ENCODE measurements at regions not wholly inside any gene's neighbourhood (a gene's known extent, or its start where the extent isn't known, plus 50 kb on each side); places are given as distances from the start of the nearest gene placed in this dataset.

DNA sequence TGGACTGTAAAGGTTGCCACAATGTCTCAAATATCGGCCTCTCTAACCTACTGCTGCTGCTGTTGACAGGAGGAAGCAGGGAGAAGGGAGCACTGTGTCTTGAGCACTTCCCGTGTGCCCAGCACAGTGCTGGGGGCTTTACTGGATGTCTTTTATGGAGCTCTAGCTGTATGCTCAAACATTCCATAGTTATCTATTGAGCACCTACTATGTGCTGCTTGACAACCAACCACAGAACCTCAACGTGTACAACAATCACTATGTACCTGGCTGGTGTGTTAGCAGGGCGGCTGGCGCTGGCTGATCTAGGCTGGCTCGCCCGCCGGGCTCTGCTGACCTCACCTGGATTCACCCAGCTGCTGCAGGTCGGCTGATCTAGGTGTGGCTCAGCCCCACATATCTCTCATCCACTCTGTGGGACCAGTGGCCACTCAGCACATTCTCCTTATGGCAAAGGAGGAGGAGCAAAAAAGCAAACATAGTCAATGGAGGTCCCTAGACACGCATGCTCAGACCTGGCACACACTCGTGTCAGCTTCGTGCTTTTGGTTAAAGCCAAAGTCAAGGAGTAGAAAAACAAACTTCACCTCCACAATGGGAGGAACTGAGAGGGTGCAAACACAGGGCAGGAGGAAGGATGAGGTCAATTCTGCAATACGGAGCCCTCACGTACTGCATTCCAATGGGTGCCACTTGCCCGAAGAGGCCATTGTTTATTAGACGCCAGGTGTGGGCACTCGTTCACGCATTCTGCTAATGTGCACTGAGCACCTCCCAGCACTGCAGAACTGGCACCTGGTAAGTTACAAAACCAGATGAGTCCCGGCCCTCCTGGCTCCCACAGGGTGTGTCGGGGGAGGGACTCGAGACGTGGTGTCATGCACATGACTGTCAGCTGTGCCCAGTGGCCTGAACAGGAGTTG is 147.2 kb downstream of the SCARB1 start:
- TF ChIP-seq JUND (IDR thresholded peaks at IDR 0.05; ENCODE audit: low read depth), result no peak
- DNase-seq (ENCODE audit: low read depth in 1 of 2, low spot score in 1 of 2), result no peak
- in situ Hi-C loops (cut with HindIII; ENCODE audit: low pct_unique_long_range_greater_than_20kb, low sequenced_read_pairs), result no loop called here

- in situ Hi-C loops (cut with HindIII; ENCODE audit: low pct_unique_long_range_greater_than_20kb, low sequenced_read_pairs), result no loop called here
- DNase-seq (ENCODE audit: low read depth in 1 of 2, low spot score in 1 of 2), result no peak
- no peak for TF ChIP-seq JUND (IDR thresholded peaks at IDR 0.05; ENCODE audit: low read depth)
Measured at GRCh38 chr12:124715121-124715990, 147.9 kb upstream of the NCOR2 start.

DNA sequence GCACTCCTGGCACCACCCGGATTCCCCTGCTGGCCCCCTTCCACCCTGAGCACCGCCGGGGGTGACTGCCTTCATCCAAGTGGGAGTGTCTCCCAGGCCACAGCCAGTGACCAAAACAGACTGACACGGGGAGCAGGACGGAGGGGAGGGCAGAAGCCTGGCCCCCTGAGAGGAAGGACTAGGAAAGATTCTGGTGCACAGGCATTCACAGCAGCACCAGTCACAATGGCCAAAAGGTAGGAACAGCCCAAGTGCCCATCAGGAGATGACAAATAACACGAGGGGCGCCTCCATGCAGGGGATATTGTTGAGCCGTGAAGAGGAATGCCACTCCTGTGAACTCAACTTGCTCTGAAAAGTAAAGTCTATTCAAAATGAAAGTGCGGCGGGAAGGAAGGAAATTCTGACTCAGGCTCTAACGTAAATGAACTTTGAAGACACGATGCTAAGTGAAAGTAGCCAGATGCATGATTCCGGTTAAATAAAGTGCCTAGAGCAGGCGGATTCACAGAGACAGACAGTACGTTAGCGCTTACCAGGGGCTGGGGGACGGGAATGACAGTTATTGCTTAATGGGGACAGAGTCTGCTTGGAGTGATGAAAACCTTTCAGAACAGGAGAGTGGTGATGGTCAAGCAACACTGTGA is 146.1 kb upstream of the NCOR2 start:
- DNase-seq (ENCODE audit: low read depth in 1 of 2, low spot score in 1 of 2), result no peak
- in situ Hi-C loops (cut with HindIII; ENCODE audit: low pct_unique_long_range_greater_than_20kb, low sequenced_read_pairs), result no loop called here
- no peak for TF ChIP-seq JUND (IDR thresholded peaks at IDR 0.05; ENCODE audit: low read depth)

GRCh38 chr12:124713041-124713435 is 145.6 kb upstream of the NCOR2 start:
- in situ Hi-C loops (cut with HindIII; ENCODE audit: low pct_unique_long_range_greater_than_20kb, low sequenced_read_pairs), result no loop called here
- TF ChIP-seq JUND (IDR thresholded peaks at IDR 0.05; ENCODE audit: low read depth), result no peak

GRCh38 chr12:124711344-124711743 is 143.9 kb upstream of the NCOR2 start:
- no peak for DNase-seq (ENCODE audit: low read depth in 1 of 2, low spot score in 1 of 2)
- no peak for TF ChIP-seq JUND (IDR thresholded peaks at IDR 0.05; ENCODE audit: low read depth)
- in situ Hi-C loops (cut with HindIII; ENCODE audit: low pct_unique_long_range_greater_than_20kb, low sequenced_read_pairs), result no loop called here

More at GRCh38 chr12:124713041-124713435, 145.6 kb upstream of the NCOR2 start:
- DNase-seq (ENCODE audit: low read depth in 1 of 2, low spot score in 1 of 2), result no peak

- no peak for TF ChIP-seq JUND (IDR thresholded peaks at IDR 0.05; ENCODE audit: low read depth)
- DNase-seq (ENCODE audit: low read depth in 1 of 2, low spot score in 1 of 2), result no peak
- in situ Hi-C loops (cut with HindIII; ENCODE audit: low pct_unique_long_range_greater_than_20kb, low sequenced_read_pairs), result no loop called here
Measured at GRCh38 chr12:124709722-124710687, 142.6 kb upstream of the NCOR2 start.

DNA sequence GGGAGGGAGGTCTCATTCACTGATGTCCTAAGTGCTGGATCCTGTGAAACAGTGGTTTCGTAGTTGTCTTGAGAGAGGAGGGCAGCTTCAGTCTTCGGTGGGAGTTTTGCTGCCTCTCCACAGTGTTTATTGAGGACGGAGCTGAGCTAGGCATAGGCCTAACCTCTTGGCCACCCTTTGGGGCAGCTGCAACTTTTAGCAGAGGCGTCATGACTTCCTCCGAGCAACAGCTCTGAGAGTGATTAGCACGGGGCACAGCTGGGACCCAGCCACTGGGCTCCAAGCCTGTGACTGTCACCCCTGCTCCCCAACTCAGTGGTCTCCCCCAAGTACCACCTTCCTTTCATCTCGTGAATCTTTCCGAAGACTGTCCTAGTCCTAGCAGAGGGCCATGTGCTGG is 139.9 kb upstream of the NCOR2 start:
- no peak for DNase-seq (ENCODE audit: low read depth in 1 of 2, low spot score in 1 of 2)
- in situ Hi-C loops (cut with HindIII; ENCODE audit: low pct_unique_long_range_greater_than_20kb, low sequenced_read_pairs), result no loop called here
- no peak for TF ChIP-seq JUND (IDR thresholded peaks at IDR 0.05; ENCODE audit: low read depth)

GRCh38 chr12:124706363-124706762 is 139.0 kb upstream of the NCOR2 start:
- in situ Hi-C loops (cut with HindIII; ENCODE audit: low pct_unique_long_range_greater_than_20kb, low sequenced_read_pairs), result no loop called here
- DNase-seq (ENCODE audit: low read depth in 1 of 2, low spot score in 1 of 2), result no peak
- TF ChIP-seq JUND (IDR thresholded peaks at IDR 0.05; ENCODE audit: low read depth), result no peak

DNA sequence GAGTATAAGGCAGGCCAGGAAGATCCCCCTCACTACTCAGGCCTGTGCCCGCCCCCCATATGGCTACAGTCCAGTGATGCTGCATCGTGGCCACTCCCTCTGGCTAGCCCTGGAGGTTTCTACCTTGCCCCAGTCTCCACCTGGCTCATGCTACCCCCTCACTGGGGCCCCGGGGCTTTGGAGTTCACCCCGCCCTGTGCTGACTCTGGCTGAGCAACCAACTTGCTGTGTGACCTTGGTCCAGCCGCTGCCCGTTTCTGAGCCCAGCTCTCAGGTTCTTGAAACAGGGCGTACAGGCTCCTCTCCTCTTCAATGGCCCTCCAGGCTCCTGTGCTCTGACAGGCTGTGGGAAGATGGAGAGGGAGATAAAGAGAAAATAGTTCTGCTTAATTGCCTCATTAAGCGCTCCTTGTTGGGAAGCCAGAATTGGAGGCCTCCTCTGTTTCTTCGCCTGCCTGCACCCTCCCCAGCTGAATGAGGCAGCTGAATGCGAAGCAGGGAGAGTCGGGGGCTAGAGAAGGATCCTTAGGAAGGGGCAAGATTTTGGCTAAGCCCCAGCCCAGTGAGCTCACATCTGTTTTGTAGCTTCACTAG is 138.2 kb upstream of the NCOR2 start:
- peak in 1 of 2 experiments; percentile 46 for DNase-seq (ENCODE audit: low read depth in 1 of 2, low spot score in 1 of 2)
- in situ Hi-C loops (cut with HindIII; ENCODE audit: low pct_unique_long_range_greater_than_20kb, low sequenced_read_pairs), result no loop called here
- no peak for TF ChIP-seq JUND (IDR thresholded peaks at IDR 0.05; ENCODE audit: low read depth)

- in situ Hi-C loops (cut with HindIII; ENCODE audit: low pct_unique_long_range_greater_than_20kb, low sequenced_read_pairs), result no loop called here
- DNase-seq (ENCODE audit: low read depth in 1 of 2, low spot score in 1 of 2), result no peak
- no peak for TF ChIP-seq JUND (IDR thresholded peaks at IDR 0.05; ENCODE audit: low read depth)
Measured at GRCh38 chr12:124704619-124705018, 137.2 kb upstream of the NCOR2 start.

DNA sequence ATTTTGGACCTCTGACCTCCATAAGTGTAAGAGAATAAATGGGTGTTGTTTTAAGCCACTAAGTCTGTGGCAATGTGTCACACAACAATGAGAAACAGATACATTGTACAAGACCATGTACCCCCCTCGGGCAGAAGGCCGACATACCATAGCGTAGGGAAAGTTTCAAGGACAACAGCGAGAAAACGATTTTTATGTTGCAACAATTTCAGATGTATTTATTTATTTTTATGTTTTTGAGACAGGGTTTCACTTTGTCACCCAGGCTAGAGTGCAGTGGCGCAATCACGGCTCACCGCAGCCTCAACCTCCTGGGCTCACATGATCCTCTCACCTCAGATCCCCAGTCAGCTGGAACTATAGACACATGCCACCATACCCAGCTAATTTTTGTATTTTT is 136.4 kb upstream of the NCOR2 start:
- no peak for TF ChIP-seq JUND (IDR thresholded peaks at IDR 0.05; ENCODE audit: low read depth)
- in situ Hi-C loops (cut with HindIII; ENCODE audit: low pct_unique_long_range_greater_than_20kb, low sequenced_read_pairs), result no loop called here
- no peak for DNase-seq (ENCODE audit: low read depth in 1 of 2, low spot score in 1 of 2)
